CD4-positive, alpha-beta T cell treated with Interleukin-15 for 4 hours (primary cell): ENCODE measurements at regions not wholly inside any gene's neighbourhood (a gene's known extent, or its start where the extent isn't known, plus 50 kb on each side); places are given as distances from the start of the nearest gene placed in this dataset.

Source experiments
- DNase-seq: peaks from one replicate; pipeline ENCODE4 v3.0.0-alpha.2; 2020; ENCODE audit warnings: low spot score

DNA sequence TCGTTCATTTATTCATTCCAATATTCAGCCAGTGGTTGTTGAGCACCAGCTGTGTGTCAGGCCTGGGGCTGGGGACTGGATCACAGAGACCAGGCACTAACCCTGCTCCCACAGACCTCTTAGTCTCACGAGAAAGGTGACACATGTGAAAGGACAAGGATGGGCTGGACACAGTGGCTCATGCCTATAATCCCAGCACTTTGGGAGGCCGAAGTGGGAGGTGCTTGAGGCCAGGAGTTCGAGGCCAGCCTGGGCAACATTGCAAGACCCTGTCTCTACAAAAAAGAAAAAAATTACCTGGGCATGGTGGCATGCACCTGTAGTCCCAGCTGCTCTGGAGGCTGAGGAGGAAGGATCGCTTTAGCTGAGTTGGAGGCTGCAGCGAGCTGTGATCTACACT is 105.9 kb upstream of the SDK1 start:
- no peak for DNase-seq

DNA sequence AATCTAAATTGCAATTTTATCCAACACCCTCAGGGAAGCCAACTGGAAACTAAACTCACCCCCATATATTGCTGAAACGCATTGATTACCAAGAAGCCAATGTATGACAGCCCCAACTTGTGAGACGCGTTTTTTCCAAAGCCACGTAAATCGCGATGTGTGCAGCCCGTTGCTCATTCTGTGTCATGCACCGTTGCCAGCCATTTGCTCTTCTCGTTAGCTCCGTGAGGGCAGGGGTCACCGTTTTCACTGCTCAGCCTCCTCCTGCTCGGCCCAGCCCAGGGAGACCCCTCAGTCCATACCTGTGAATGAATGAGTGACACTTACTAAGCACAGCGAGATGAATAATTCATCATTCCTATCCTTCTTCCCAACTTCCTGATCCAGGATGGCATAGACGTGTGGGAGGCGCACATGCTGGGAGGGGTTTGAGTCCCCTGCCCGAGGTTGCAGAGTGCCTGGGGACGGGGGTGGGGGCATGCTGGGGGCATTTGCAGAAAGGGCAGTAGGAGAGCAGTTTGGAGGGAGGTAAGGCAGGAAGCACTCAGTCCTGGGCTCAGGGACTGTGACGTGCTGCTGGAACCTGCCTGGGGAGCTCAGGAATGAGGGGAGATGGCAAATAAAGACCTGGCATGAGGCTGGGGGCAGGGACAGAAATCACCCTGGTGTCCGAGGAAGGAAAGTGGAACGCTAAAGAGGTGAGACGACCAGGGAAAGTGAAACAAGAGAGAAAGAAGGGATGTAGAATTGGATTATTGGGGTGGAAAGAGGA is 104.2 kb upstream of the SDK1 start:
- no peak for DNase-seq

DNA sequence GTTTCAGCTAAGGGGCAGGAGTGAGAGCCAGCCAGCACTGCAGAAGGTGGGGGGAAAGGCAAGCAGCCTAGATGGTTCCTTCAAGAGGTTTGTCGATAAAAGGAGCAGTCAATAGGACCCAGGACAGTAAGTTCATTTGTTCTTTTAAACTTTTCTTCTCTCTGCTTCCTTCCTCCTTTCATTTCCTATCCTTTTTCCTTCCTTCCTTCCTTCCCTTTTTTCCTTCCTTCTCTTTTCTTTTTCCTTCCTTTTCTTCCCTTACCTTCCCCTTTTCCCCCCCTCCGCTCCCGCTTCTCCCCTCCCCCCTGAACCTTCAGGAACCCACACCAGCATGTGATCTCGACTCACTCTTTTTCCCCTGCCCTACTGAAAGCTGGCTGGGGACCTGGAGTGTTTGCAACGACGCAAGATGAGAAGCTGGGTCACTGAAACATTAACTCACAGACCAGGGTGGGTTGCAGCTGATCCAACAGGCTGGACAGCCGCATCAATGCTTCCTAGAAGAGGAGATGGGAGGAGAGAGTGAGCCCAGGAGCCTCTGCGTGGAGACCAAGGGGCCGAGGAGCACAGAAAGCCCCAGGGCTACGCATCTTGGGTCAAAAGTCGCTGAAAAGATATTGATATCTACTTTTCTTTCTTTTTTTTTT is 103.4 kb upstream of the SDK1 start:
- no peak for DNase-seq

DNA sequence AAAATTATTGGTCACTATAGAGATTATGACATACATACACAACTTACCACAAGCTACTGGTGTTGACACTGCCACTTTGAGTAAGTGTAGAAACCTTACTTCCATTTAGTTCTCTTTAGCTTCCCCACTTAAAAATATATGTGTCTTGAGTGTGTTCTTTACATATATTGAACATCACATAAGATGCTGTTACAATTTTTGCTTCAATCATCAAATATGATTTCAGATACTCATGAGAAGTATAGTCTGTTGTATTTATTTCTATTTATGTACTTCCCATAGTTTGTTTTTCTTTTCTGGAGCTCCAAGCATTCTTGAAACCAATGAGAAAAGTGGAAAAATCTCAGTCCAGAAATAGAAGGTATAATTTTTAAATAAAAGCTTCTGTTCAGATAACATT is 102.7 kb upstream of the SDK1 start:
- no peak for DNase-seq

DNA sequence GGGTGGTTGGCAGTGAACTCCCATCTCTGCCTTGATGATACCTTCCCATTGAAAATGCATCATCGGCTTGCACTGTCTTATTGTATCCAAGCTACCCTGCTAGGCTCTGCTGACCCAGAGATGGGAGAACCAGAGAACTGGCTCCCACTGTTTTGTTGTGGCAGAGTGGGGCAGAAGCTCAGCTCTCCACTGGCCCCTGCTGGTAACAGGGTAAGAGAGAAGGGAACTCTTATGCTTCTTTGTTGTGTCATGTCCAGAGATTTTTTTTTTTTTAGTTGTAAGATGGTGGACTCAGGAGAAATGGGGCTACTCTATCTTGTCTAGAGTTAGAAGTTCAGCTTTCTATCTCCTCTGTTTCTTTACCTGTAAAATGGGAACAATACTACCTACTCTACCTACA is 100.5 kb upstream of the SDK1 start:
- DNase-seq = peak; percentile 8

DNA sequence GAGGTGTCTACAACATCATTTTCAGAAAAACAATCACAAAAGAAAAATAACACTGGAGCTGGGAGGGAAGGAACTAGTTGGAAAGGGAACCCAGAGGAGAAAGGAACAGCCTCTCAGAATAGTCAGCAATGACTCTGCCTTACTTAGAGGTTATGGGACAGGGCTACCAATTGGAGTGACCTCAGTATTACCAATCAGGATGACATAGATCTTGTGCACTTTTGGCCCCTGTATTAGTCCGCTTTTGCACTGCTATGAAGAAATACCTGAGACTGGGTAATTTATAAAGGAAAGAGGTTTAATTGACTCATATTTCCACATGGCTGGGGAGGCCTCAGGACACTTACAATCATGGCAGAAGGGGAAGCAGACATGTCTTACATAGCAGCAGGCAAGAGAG is 99.7 kb upstream of the SDK1 start:
- no peak for DNase-seq

DNA sequence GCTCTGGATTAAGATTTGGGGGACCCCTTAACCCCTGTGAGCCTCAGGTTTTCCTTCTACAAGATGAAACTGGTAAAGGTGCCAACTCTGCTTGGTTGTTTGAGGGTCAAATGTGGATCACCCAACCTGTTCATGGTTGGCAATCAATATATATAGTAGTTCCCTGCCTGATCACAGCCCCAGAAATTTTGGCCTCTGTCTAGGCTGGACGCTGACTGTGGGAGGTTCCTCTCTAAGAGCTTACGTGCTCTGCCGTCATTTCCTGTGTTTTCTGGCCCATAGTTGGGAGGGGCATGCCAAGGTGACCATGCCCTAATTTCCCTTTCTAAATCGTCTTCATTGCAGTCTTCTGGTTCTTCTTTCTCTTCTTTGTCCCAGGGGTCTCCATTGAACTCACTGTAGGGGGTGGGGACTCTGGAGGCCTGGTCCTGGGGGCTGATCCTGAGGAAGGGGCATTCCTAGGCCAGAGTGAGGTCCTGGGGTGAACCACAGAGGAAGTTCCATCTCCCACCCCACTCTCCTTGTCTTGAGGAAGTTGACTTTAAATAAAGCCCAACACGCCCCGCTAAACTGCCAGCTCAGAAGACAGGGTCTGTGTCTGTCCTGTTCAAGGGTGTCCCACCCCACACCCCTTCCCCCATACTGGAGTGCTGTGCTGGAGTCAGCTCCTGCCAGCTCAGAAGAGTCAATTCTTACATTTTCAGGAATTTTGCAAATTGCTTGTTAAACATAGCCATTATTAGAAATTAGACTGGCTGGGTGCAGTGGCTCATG is 98.9 kb upstream of the SDK1 start:
- no peak for DNase-seq

DNA sequence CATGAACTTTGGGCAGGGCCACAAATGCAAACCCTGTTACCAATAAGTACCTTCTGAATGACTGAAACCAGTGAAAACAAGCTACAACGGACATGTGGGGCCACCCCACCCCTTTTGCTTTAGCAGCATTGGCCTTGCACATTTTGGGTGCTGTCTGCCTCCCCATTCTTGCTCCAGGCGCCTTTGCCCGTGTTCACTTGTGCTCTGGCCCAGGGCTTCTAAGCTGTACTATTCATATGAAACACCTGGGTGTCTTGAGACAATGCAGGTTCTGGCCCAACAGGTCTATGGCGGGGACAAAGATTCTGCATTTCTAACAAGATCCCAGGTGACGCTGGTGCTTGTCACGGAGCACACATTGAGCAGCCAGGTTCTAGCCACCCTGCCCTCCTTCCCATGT is 96.5 kb upstream of the SDK1 start:
- DNase-seq = no peak

DNA sequence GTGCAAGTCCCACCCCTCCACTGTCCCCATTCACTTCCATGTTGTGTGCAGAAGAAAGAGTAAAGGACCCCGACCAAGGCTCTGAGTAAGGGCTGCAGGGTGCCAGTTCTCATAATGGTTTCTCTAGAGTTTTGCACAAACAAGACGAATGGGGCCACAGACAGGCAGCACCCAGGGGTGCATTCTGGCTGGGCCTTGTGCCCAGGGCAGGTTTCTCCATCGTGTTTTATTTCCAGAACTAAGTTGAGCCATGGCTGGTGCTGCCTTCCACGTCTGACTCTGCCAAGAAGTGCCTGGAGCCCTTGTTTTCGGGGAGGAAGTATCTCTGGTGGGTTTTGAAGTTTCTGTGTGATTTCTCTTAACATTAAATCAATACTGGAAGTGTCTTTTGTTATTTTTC is 95.0 kb upstream of the SDK1 start:
- no peak for DNase-seq

DNA sequence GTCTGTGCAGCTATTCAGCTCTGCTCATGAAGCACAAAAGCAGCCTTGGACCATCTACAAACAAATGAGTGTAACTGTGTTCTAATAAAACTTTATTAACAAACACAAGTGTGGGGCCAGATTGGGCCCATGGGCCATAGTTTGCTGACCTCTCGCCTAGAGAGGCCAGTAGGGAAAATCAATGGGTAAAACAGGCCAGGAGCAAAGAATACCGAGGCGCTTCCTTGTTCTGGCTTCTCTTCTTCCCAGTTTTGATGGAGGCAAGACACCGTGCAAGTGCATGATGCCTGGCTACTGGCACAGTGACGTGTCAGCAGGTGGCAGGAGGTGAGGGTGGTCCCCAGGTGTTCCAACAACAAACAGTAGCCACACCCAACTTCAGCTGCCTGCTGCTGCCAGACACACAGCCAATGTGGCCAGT is 94.3 kb upstream of the SDK1 start:
- no peak for DNase-seq

DNA sequence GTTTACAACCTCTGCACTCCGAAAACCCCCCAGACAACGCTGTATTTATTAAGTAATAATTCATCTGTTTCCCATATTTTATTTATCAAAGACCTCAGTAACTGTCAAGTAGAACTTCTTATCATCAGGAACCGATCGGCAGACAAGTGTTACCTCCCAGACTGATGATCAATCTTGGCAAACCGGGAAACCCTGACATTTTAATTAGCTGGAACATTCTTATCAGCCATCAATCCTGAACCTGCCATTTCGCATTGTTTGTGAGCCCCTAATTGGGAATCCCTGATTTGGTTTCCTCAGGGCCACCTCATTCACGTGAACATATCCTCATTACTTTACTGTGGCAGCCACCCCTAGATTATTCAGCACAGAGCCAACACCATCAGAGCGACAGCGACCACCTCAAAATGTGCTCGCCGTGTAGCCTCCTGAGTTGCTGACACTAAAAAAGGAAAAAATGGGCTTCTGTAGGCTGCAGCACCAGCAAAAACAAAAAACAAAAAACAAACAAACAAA is 93.6 kb upstream of the SDK1 start:
- no peak for DNase-seq

DNA sequence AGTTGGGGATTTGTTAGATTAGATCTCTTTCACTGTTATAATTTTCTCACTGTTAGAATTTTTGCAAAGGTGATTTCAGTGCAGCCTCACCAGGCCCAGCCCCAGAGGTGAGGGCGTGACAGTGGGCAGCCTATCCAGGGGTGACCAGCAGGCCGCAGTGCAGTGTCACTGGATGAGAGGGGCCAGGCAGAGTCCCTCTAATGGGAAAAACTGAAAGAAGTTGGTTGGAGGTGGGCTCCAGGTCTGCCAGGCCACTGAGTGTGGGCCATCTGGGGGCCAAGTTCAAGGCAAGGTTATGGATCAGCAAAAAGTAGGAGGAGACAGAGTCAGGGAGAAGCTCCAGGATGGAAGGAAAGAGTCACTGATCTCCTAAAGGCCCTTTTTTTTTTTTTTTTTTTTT is 90.5 kb upstream of the SDK1 start:
- DNase-seq = no peak

DNA sequence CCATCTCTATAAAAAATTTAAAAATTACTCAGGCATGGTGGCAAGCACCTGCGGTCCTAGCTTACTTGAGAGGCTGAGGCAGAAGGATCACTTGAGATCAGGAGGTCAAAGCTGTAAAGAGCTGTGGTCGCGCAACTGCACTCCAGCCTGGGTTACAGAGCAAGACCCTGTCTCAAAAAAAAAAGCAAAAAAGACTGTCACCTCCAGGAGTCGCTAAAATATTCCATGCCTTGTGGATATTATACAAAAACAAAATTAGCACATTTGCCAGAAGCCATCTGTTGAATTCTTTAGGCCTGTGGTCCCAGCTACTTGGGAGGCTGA is 87.0 kb upstream of the SDK1 start:
- DNase-seq = no peak

DNA sequence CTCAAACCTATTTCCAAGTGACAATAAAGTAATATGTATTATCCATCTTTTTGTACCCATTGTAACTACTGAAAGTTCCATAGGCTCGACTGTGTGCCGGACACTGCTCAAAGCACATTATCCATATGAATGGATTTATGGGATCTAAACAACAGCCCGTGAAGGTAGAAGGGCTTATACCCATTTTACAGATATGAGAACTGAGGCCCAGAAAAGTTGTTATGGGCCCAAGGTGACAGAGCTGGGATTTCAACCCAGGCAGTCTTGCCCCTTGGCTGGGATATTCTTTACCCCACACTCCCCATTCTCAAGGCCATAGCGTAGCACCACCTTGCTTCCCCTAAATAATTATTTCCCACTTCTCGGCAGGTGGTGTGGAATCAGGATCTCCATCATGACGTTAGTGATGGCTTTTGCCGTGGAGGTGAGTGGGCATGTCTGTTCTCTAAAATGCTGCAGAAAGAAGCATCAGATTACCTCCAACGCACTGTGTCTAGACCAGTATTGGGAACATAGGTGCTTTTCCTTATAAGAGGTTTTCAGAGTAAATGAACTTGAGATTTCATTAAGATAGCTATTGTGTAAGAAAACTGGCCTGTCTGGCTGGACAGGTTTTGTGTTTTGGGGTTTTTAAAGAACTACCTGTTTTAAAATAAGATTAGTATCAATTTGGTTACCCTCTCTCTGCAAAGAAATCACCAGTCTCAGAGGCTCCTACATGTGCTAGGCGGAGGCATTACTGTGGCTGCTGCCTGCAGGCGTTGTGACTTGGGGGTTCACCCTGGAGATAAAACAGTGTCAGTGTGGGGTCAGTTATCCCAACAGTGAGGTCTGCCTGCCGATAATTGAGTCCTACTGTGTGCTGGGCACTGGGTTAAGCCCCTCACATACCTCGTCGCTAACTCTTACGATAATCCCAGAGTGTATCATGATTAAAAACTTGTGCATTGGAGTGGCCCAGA is 85.1 kb upstream of the SDK1 start:
- no peak for DNase-seq

DNA sequence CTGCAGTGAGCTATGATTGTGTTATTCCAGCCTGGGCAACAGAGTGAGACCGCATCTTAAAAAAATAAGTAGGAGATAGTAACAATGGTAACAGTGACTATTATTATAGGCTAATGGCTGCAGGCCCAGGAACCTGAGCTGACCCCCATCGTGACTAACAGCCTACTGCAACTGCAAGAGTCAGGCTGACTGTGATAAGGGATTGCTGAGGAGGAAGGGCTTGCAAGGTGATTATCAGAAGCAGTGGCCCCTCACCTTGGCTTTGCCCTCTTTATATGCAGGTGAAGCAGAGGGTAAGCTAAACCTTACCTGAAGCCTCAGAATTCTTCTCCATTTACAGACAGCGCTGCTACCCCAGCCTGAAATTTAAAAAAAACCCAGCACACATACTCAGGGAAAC is 83.9 kb upstream of the SDK1 start:
- no peak for DNase-seq

DNA sequence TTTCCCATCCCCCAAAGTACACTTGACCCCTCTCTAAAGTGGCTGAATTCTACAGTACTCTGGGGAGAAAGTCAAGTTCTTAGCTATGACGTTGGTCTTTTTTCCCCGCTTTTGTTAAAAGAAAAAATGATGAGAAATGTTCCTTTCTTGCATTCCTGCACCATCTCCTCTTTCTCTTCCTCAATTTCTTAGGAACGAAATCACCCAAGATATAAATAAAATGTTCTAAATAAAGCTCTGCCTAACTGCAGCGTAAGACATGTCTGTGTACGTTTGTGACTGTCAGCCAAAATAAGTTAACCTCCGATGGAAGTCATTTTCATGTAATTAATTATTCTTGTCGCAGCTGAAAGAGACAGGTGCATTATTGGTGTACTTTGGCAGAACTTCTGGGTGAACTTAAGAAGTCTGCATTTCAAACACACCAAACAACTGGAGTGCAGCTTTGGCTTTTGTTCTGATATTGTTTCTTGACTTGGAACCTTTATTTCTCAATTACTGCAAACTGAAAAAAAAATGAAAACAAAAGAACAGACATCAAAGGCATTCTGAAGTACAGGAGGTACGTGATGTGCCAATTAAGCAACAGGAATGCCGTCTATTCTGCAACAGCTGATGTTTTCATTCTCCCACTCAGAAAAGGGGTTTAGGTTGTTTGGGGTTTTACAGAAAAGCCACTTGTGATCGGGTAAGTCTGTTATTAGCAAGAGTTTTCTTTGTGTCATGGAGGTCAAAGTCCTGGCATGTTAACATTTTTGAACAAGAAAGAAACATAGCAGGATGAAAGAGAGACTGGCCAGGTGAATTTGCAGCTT is 82.4 kb upstream of the SDK1 start:
- DNase-seq = no peak

DNA sequence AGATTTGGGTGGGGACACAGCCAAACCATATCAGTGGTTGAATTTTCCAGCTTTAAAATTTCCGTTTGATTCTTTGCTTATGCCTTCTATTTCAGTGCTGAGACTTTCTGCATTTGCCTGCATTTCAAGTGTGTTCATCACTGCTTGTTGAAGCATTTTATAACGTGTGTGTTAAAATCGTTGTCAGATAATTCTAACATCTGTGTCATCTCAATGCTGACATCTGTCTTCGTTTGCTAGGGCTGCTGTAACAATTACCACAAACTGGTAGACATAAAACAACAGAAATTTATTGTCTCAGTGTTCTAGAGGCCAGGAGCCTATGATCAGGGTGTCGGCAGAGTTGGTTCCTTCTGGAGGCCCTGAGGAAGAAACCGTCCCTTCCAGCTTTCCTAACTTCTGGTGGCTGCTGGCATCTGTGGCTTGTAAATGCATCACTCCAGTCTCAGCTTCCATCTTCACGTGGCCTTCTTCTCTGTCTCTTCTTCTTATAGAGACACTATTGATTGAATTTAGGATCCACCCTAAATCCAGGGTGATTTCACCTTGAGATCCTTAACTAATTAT is 71.1 kb upstream of the SDK1 start:
- DNase-seq = no peak

DNA sequence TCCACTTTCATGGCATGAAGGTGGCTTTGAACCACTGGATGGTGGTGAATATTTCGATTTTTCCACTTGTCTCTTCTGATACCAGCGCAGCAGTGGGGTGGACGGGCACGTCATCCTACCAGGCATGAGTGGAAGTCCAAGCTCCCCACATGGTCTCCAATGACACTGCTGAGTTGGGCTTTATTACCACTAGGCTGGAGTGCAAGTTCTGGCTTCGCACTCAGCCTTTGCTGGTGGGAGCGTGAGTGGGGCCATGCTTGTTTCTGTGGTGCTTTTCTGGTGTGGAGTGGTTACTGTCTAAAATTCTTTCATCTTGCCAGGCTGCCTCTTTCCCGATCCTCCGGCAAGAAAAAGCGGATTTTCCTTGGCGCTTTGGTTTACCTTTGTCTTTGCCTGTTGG is 70.1 kb upstream of the SDK1 start:
- no peak for DNase-seq

DNA sequence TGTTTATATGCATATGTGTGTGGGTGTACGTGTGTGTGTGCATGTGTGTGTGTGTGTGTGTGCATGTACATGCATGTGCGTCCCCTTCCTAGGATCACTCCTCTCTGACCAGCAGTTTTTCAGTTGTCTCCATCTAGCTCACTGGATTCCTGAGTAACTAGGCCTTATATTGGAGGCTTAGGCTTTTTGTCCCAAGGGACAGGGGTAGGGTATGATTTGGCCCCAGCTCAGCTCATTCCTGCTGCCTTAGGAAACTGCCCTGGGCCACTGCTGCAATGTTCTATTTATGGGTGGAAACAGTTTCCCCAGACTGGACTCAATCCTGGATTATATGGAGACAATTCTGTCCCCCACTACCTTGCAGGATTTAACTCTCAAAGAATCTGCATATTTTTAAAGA is 68.8 kb upstream of the SDK1 start:
- no peak for DNase-seq

DNA sequence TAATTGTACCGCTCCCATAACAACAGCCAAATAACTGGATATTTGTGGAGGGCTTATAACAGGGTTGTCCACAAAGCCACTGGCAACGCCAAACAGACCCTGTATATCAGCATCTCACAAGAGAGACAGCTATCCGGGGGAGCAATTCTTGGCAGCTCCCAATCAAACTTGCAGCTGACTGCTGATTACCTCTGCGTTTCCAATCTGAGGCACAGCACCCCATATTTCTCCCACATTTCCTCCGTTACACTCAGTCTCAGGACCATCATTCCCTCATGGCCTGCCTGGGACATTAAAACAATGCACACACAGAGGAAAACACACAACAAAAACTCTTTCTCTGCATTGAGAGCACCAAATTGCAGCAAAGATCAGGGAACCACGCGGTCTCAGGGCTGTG is 67.8 kb upstream of the SDK1 start:
- DNase-seq = no peak

DNA sequence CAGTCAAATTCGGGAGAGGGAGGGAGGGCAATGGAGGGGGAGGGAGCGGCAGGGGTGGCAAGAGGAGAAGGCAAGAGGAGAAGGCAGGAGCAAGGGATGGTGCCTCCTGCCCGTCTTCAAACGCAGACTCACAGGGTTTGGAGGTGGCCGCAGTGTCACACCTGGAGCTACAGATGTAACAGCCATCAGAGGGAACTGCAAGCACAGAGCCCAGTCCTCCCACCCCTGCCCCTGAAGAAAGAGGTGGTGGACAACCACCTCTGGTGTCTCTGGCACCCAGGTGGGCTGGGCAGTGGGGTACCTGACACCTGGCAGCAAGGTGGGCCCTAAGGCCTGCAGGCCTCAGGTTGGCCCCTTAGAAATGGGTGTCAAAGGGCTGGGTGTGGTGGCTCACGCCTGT is 67.0 kb upstream of the SDK1 start:
- DNase-seq = no peak
